ENCODE measurements at regions not wholly inside any gene's neighbourhood (a gene's known extent, or its start where the extent isn't known, plus 50 kb on each side); places are given as distances from the start of the nearest gene placed in this dataset.

- no peak for TF ChIP-seq CTCF (IDR thresholded peaks at IDR 0.05)
- no peak for TF ChIP-seq POLR2A (IDR thresholded peaks at IDR 0.05)
Observed at GRCh38 chr6:144666781-144667180, 381.6 kb downstream of the UTRN start.
